ENCODE measurements at regions not wholly inside any gene's neighbourhood (a gene's known extent, or its start where the extent isn't known, plus 50 kb on each side); places are given as distances from the start of the nearest gene placed in this dataset.
A peak's percentile ranks its signal among the peaks of the same experiment; 100 is the strongest.
"Not testable (repeated sequence)": the region's sequence is repeated elsewhere in the genome, so short reads cannot be mapped to it uniquely, and the experiment has no call there.

GRCh38 chr2:31736695-31737454 lies 156.1 kb upstream of the SRD5A2 start:
- DNase-seq (ENCODE audit: low spot score), result no peak

GRCh38 chr2:31735716-31736115 lies 155.0 kb upstream of the SRD5A2 start:
- DNase-seq (ENCODE audit: low spot score), result no peak

GRCh38 chr2:31729442-31730092 lies 148.8 kb upstream of the SRD5A2 start:
- no peak for DNase-seq (ENCODE audit: low spot score)

- no peak for DNase-seq (ENCODE audit: low spot score)
Observed at GRCh38 chr2:31729065-31729439, 148.3 kb upstream of the SRD5A2 start.

- DNase-seq (ENCODE audit: low spot score), result no peak
Observed at GRCh38 chr2:31728406-31729064, 147.8 kb upstream of the SRD5A2 start.

GRCh38 chr2:31726457-31726856 lies 145.7 kb upstream of the SRD5A2 start:
- DNase-seq (ENCODE audit: low spot score), result no peak

GRCh38 chr2:31725444-31725843 lies 144.7 kb upstream of the SRD5A2 start:
- no peak for DNase-seq (ENCODE audit: low spot score)

GRCh38 chr2:31711737-31712136 lies 131.0 kb upstream of the SRD5A2 start:
- no peak for DNase-seq (ENCODE audit: low spot score)

GRCh38 chr2:31710121-31710520 lies 129.4 kb upstream of the SRD5A2 start:
- no peak for DNase-seq (ENCODE audit: low spot score)

GRCh38 chr2:31707992-31708391 lies 127.3 kb upstream of the SRD5A2 start:
- DNase-seq (ENCODE audit: low spot score), result no peak

- peak; percentile 50 for DNase-seq (ENCODE audit: low spot score)
Observed at GRCh38 chr2:31704561-31705212, 123.9 kb upstream of the SRD5A2 start.

- DNase-seq (ENCODE audit: low spot score), result no peak
Observed at GRCh38 chr2:31703253-31703652, 122.5 kb upstream of the SRD5A2 start.

- DNase-seq (ENCODE audit: low spot score), result no peak
Observed at GRCh38 chr2:31698722-31699121, 118.0 kb upstream of the SRD5A2 start.

- DNase-seq (ENCODE audit: low spot score), result no peak
Observed at GRCh38 chr2:31696068-31696467, 115.3 kb upstream of the SRD5A2 start.

- no peak for DNase-seq (ENCODE audit: low spot score)
Observed at GRCh38 chr2:31694444-31694843, 113.7 kb upstream of the SRD5A2 start.

- no peak for DNase-seq (ENCODE audit: low spot score)
Observed at GRCh38 chr2:31693882-31694281, 113.1 kb upstream of the SRD5A2 start.

- DNase-seq (ENCODE audit: low spot score), result no peak
Observed at GRCh38 chr2:31688282-31688681, 107.5 kb upstream of the SRD5A2 start.

GRCh38 chr2:31683506-31683905 lies 102.8 kb upstream of the SRD5A2 start:
- not testable (repeated sequence) for DNase-seq (ENCODE audit: low spot score)

- no peak for DNase-seq (ENCODE audit: low spot score)
Observed at GRCh38 chr2:31675485-31675901, 94.8 kb upstream of the SRD5A2 start.

- DNase-seq (ENCODE audit: low spot score), result no peak
Observed at GRCh38 chr2:31674446-31674845, 93.7 kb upstream of the SRD5A2 start.

GRCh38 chr2:31666878-31667277 lies 86.1 kb upstream of the SRD5A2 start:
- DNase-seq (ENCODE audit: low spot score), result no peak

GRCh38 chr2:31664949-31665724 lies 84.4 kb upstream of the SRD5A2 start:
- DNase-seq (ENCODE audit: low spot score), result no peak
